GM18498 (cell line): ENCODE measurements at regions not wholly inside any gene's neighbourhood (a gene's known extent, or its start where the extent isn't known, plus 50 kb on each side); places are given as distances from the start of the nearest gene placed in this dataset.

Source experiments
- ATAC-seq: cut with Tn5 transposase; IDR thresholded peaks from one replicate; pipeline ENCODE4 v1.9.1; 2021; ENCODE audit warnings: mild to moderate bottlenecking, moderate library complexity; ENCODE audit not compliant: unreplicated experiment

GRCh38 chr13:74004109-74004508 is 130.1 kb downstream of the KLF12 start:
- no peak for ATAC-seq

DNA sequence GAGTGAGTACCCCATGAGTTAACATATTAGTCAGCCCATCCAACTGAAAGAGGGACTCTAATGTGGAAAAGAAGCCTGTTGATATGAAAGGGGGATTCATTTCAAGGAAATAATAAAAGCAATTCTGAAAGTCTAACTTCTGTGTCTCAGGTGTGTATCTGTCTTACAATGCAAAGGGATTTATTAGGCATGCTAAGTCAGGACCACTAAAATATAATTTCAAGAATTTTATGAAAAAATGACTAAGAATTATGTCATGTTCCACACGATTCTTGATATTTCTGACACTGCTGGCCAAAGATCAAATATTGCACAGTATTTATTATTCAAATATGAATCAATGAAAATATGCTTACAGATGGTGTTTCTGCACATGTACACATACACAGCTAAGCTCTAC is 130.8 kb downstream of the KLF12 start:
- no peak for ATAC-seq

DNA sequence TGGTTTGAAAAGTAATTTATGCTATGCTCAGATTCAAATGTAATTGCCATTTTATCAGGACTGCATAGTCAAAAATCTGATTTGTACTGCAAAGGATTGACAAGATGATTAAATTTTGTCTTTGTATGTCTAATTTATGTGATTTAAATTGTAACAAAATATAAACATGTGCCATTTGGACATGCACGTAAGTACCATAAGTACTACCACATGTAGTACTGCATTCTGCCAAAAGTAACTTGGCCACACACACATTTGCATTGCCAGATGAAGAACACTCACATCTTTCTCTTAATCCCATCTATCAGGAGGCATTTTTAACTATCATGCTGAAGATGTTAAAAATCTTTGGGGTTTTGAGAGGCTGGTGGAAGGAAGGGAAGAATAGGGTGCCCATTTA is 133.3 kb downstream of the KLF12 start:
- no peak for ATAC-seq

- ATAC-seq, result peak; percentile 84
Measured at GRCh38 chr13:73998631-73999030, 135.6 kb downstream of the KLF12 start.

DNA sequence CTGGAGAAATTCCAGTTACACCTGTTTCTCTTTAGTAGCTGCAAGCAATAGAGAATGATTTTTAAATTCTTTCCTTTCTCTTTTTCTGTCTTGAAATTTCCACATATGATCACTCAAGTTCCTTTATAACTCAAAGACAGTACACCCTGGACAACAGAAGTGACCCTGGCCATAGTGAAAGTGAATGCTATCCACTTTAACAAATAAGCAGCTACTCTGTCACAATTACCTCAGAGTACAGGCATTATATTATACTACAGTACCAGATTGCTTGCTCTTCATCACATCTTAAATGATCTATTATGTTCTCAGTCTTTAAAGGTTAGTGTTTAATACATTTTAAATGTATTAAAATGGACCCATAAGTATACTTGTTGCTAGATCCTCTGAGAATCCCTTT is 136.2 kb downstream of the KLF12 start:
- ATAC-seq, result no peak

- ATAC-seq, result no peak
Measured at GRCh38 chr13:73996569-73996968, 137.6 kb downstream of the KLF12 start.

- no peak for ATAC-seq
Measured at GRCh38 chr13:73995736-73996135, 138.5 kb downstream of the KLF12 start.

DNA sequence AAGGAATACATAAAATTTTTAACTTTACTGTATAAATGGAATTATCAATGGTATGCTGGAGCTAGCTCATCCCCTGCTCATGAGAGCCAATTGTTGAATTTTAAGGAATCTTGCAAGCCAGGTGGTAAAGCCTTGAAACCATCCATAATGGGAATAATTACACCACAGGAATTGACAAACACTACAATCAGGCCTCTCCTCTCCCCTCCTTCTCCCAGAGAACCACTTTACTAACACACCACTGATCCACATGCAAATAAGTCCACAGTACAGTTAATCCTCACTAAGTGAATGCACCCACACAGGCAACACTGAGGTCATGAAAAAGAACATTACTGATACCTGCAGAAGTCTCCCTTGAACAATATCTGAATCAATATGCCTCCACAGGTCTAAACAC is 140.5 kb downstream of the KLF12 start:
- no peak for ATAC-seq

GRCh38 chr13:73991884-73992283 is 142.3 kb downstream of the KLF12 start:
- ATAC-seq, result no peak

- ATAC-seq, result no peak
Measured at GRCh38 chr13:73991384-73991783, 142.8 kb downstream of the KLF12 start.

DNA sequence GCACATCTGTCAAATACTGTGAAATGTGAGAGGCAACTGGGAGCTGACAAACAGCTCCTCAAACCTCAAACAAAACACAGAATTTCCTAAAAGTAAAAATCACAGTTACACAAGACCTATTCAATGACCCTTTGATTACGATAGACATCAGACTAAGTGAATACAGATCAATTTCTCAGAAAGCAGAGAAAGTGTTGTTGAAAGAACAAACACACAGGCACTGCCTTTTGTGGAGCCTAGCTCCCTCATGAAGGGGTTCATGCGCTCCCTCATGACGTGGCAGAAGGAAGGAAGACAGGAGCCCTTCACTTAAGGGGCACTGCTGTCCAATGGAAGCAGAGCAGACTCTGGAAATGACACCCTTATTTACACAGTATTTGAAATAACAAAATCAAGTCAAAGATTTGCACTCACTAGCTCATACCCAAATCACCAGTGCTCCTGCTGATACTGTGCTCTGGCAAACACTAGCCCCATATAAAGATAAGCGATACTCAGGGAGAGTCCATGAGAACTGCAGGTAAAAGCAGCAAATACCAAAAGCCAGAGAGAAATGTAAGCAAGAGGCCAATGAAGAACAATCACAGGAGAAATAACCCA is 144.9 kb downstream of the KLF12 start:
- ATAC-seq, result no peak

DNA sequence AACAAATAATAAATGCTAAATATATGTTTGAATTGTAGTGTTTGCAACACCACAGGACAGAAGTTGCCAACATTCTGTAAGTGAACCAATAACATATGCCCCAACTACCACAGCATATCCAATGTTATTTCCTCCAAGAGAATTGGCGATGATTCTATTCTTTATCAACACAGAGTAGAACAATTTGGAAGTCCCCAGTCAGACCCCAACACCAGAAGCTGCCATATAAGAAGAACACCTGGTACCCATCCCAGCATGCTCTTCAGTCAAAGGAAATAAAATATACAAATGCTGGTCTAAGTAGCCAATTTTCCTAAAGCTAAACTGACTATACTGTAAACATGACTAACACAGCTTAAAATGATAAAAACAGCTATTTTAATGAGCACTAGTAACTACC is 145.7 kb downstream of the KLF12 start:
- ATAC-seq, result no peak

- ATAC-seq, result no peak
Measured at GRCh38 chr13:73987618-73988017, 146.6 kb downstream of the KLF12 start.

DNA sequence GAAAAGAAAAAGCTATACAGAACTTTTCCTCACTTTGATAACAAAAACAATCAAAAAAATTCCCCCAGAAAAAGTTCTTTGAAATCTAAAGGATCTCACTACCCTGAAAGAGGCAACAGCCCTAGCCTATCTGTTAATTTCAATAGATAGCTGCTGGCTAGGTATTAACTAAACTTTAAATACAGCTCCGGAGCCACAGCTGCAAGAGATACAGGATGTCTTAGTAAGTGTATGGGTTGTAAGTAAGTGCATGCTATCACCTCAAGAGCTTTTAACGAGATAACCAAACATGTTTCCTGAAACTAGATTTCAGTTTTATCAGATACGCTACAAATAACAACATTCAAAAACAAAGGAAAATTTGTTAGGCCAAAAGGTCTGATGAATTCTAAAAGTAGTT is 148.4 kb downstream of the KLF12 start:
- ATAC-seq, result no peak

GRCh38 chr13:73984949-73985691 is 149.1 kb downstream of the KLF12 start:
- ATAC-seq, result no peak

- no peak for ATAC-seq
Measured at GRCh38 chr13:73984201-73984600, 150.0 kb downstream of the KLF12 start.

DNA sequence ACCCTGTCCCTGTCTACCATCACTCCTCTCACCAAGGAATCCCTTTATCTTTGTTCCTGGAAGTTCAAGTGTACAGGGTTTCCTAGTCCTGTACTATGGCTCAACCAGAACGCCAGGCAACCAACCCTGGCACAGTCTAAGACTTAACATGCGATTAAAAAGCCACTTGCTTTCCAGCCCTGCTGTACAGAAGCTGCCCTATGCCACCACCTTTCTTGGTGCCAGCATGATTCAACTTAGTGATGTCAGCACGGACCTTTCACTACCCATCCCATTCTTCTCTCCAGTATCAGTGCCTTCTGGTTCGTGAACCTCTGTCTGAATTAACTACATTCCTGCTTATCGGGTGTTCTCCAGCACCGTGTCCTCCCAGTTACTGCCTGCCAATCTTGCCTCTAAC is 151.1 kb downstream of the KLF12 start:
- ATAC-seq, result no peak

GRCh38 chr13:73981595-73981994 is 152.6 kb downstream of the KLF12 start:
- ATAC-seq, result no peak

DNA sequence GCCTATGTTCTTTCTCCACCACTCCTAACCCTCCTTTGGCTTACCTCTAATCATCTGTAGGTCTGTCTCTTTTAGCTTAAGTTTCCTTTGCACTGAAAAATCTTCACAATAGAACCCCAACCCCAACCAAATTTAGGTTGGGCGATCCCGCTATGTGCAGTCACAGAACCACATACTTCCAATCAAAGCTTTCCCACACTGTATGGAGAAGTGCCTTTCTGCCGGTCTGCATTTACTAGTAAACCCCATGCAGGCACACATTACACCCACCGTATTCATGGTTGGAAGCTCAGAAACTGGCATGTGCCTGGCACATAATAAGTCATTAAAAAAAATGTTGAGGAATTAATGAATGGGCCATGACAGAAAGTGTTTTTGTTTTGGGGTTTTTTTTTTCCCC is 158.4 kb downstream of the KLF12 start:
- no peak for ATAC-seq

GRCh38 chr13:73974051-73974450 is 160.2 kb downstream of the KLF12 start:
- ATAC-seq, result no peak

GRCh38 chr13:73973156-73973555 is 161.0 kb downstream of the KLF12 start:
- no peak for ATAC-seq

DNA sequence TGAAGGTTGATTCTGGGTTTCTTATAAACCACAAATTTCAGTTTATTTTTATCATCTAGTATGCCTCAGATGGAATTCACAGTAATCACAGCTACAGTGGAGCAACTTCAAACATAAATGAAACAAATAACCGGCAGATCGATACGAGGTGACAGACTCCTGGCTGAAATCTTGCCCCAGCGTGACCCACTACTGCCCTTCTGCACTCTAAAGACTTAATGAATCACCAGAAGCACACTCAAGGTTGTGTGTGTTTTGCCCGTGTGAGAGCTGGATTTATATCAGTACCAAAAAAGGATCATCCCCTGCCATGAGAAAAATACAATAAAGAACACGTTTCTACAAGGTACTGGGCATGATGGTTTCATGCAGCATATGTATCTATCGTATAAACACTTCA is 161.7 kb downstream of the KLF12 start:
- ATAC-seq, result no peak

- ATAC-seq, result no peak
Measured at GRCh38 chr13:73971481-73971880, 162.7 kb downstream of the KLF12 start.
